HL-60 (cell line): ENCODE measurements at regions not wholly inside any gene's neighbourhood (a gene's known extent, or its start where the extent isn't known, plus 50 kb on each side); places are given as distances from the start of the nearest gene placed in this dataset.
"Not testable (repeated sequence)": the region's sequence is repeated elsewhere in the genome, so short reads cannot be mapped to it uniquely, and the experiment has no call there.

ENCODE experiments used
- CTCF ChIP-seq: IDR thresholded peaks from one replicate; pipeline ENCODE4 v1.5.1; 2011; ENCODE audit warnings: low read length, control low read depth, inconsistent platforms; ENCODE audit not compliant: insufficient read depth
- GABPA ChIP-seq: IDR thresholded peaks from 2 replicates; pipeline ENCODE4 v1.6.1; 2012; ENCODE audit warnings: low read depth
- POLR2AphosphoS5 ChIP-seq: IDR thresholded peaks from 2 replicates; pipeline ENCODE4 v1.6.1; 2012; ENCODE audit warnings: low read depth
- REST ChIP-seq: IDR thresholded peaks from 2 replicates; pipeline ENCODE4 v1.6.1; 2012; ENCODE audit warnings: low read depth; ENCODE audit not compliant: insufficient replicate concordance

- TF ChIP-seq CTCF, REST, POLR2AphosphoS5, GABPA: not testable (repeated sequence)
Measured at GRCh38 chr7:65062566-65062965, 56.1 kb upstream of the ERV3-1 start.
